ENCODE measurements at regions not wholly inside any gene's neighbourhood (a gene's known extent, or its start where the extent isn't known, plus 50 kb on each side); places are given as distances from the start of the nearest gene placed in this dataset.

GRCh38 chr18:59061914-59062642 lies 77.6 kb upstream of the SEC11C start:
- Mint-ChIP-seq H3K36me3 (no peaks in the 10 kb centered on the region), H3K4me3 (no peak overlapping the region), H3K27me3 (ENCODE audit: low read depth in 3 of 3) (peaks cover 0 to 15% (median 3%) of the 10 kb centered on the region in 3 donors), H3K9me3 (no peaks in the 10 kb centered on the region), H3K4me1 (no peaks in the 10 kb centered on the region), H3K27ac (no peak overlapping the region)
- H3K79me2 ChIP-seq (ENCODE audit: insufficient read depth, low read length) = no peaks in the 10 kb centered on the region
- intact Hi-C loops (cut with micrococcal nuclease) = no loop called here
- H3K9ac ChIP-seq (ENCODE audit: insufficient read depth, low read length, poor library complexity, severe bottlenecking) = no peak overlapping the region
- H4K20me1 ChIP-seq (ENCODE audit: insufficient read depth, low read length) = no peaks in the 10 kb centered on the region
- no peak overlapping the region for H3K27ac ChIP-seq (ENCODE audit: low read depth in 1 of 2, low read length in 2 of 2)
- DNase-seq = no peak
- H2AFZ ChIP-seq (ENCODE audit: insufficient read depth, low read depth, low read length, poor library complexity, severe bottlenecking) = no peak overlapping the region
- H3K4me1 ChIP-seq (ENCODE audit: control insufficient read depth in 1 of 2, insufficient read depth in 2 of 2, low read length in 2 of 2) = no peaks in the 10 kb centered on the region
- no peak overlapping the region for H3K4me3 ChIP-seq (replicated peaks in 1 of 3; ENCODE audit: low read depth in 2 of 3, low read length in 3 of 3)
- H3K27me3 ChIP-seq (ENCODE audit: control insufficient read depth in 2 of 2, insufficient read depth in 2 of 2, low read length in 2 of 2) = no peaks in the 10 kb centered on the region
- H3K9me3 ChIP-seq (replicated peaks in 1 of 2; ENCODE audit: control insufficient read depth in 1 of 2, insufficient read depth in 1 of 2, low read length in 2 of 2) = no peaks in the 10 kb centered on the region
- H3K36me3 ChIP-seq (replicated peaks in 1 of 2; ENCODE audit: control insufficient read depth in 1 of 2, insufficient read depth in 2 of 2, low read length in 2 of 2) = no peaks in the 10 kb centered on the region
- no peak overlapping the region for H3K4me2 ChIP-seq (replicated peaks; ENCODE audit: extremely low read depth, low read length, poor library complexity, severe bottlenecking)
- WGBS (ENCODE audit: insufficient coverage) = 100% methylated on average over 4 of the region's 14 CpGs
- TF ChIP-seq CTCF (IDR thresholded peaks at IDR 0.05) = no peak

GRCh38 chr18:59062643-59063006 lies 77.1 kb upstream of the SEC11C start:
- H3K27me3 Mint-ChIP-seq (ENCODE audit: low read depth in 3 of 3) = peaks cover 0 to 15% (median 3%) of the 10 kb centered on the region in 3 donors
- no peak overlapping the region for H3K4me2 ChIP-seq (replicated peaks; ENCODE audit: extremely low read depth, low read length, poor library complexity, severe bottlenecking)
- no peaks in the 10 kb centered on the region for H3K36me3 Mint-ChIP-seq
- no peak overlapping the region for H3K4me3 Mint-ChIP-seq
- intact Hi-C loops (cut with micrococcal nuclease) = no loop called here
- no peaks in the 10 kb centered on the region for H3K79me2 ChIP-seq (ENCODE audit: insufficient read depth, low read length)
- H3K27me3 ChIP-seq (ENCODE audit: control insufficient read depth in 2 of 2, insufficient read depth in 2 of 2, low read length in 2 of 2) = no peaks in the 10 kb centered on the region
- H3K4me3 ChIP-seq (replicated peaks in 1 of 3; ENCODE audit: low read depth in 2 of 3, low read length in 3 of 3) = no peak overlapping the region
- H4K20me1 ChIP-seq (ENCODE audit: insufficient read depth, low read length) = no peaks in the 10 kb centered on the region
- H3K4me1 Mint-ChIP-seq = no peaks in the 10 kb centered on the region
- no peak overlapping the region for H2AFZ ChIP-seq (ENCODE audit: insufficient read depth, low read depth, low read length, poor library complexity, severe bottlenecking)
- no peak overlapping the region for H3K9ac ChIP-seq (ENCODE audit: insufficient read depth, low read length, poor library complexity, severe bottlenecking)
- no peaks in the 10 kb centered on the region for H3K9me3 ChIP-seq (replicated peaks in 1 of 2; ENCODE audit: control insufficient read depth in 1 of 2, insufficient read depth in 1 of 2, low read length in 2 of 2)
- H3K27ac ChIP-seq (ENCODE audit: low read depth in 1 of 2, low read length in 2 of 2) = no peak overlapping the region
- H3K27ac Mint-ChIP-seq = no peak overlapping the region
- TF ChIP-seq CTCF (IDR thresholded peaks at IDR 0.05) = no peak
- no peaks in the 10 kb centered on the region for H3K4me1 ChIP-seq (ENCODE audit: control insufficient read depth in 1 of 2, insufficient read depth in 2 of 2, low read length in 2 of 2)
- 100% methylated on average over 6 of the region's 13 CpGs for WGBS (ENCODE audit: insufficient coverage)
- H3K9me3 Mint-ChIP-seq = no peaks in the 10 kb centered on the region
- DNase-seq = no peak
- H3K36me3 ChIP-seq (replicated peaks in 1 of 2; ENCODE audit: control insufficient read depth in 1 of 2, insufficient read depth in 2 of 2, low read length in 2 of 2) = no peaks in the 10 kb centered on the region

Measured in CD14-positive monocyte (primary cell).